ENCODE measurements at regions not wholly inside any gene's neighbourhood (a gene's known extent, or its start where the extent isn't known, plus 50 kb on each side); places are given as distances from the start of the nearest gene placed in this dataset.

- H3K36me3 ChIP-seq (ENCODE audit: control insufficient read depth, insufficient read depth, low read length), result no peaks in the 10 kb centered on the region
- no peaks in the 10 kb centered on the region for H3K4me1 ChIP-seq (ENCODE audit: control insufficient read depth, insufficient read depth, low read length)
- CTCF ChIA-PET, result no interaction called here
- no TSS peak for BruUV-seq (replicated peaks)
- no peak overlapping the region for H3K4me3 ChIP-seq (ENCODE audit: low read depth in 2 of 2, low read length in 2 of 2)
- DNase-seq (ENCODE audit: low read depth, low spot score) (no peak), ATAC-seq (no peak)
- in situ Hi-C loops (cut with HindIII; ENCODE audit: low pct_unique_long_range_greater_than_20kb, low sequenced_read_pairs), result no loop called here
- no peak overlapping the region for H3K27ac ChIP-seq (ENCODE audit: low read length)
- POLR2A ChIA-PET, result no interaction called here
- TF ChIP-seq POLR2AphosphoS5 (IDR thresholded peaks at IDR 0.05; ENCODE audit: low read depth, low read length), result no peak
- TF ChIP-seq REST (IDR thresholded peaks at IDR 0.05; ENCODE audit: insufficient read depth in 1 of 2, low read depth in 2 of 2, low read length in 1 of 2), result no peak
- no peak for TF ChIP-seq TCF7L2 (IDR thresholded peaks at IDR 0.05; ENCODE audit: low read depth, low read length)
- no peak for TF ChIP-seq SIN3A (IDR thresholded peaks at IDR 0.05; ENCODE audit: borderline replicate concordance, insufficient read depth, low read depth, low read length)
- TF ChIP-seq CTCF (IDR thresholded peaks at IDR 0.05), result no peak
- intact Hi-C loops (cut with micrococcal nuclease; ENCODE audit: unreplicated experiment), result no loop called here
- H3K27me3 ChIP-seq (ENCODE audit: control insufficient read depth, insufficient read depth, low read length), result no peaks in the 10 kb centered on the region
- no peaks in the 10 kb centered on the region for H3K9me3 ChIP-seq (ENCODE audit: control insufficient read depth, insufficient read depth, low read depth, low read length)
These were observed 473.4 kb upstream of the PAPPA start for GRCh38 chr9:115680231-115680630.

- H3K27me3 ChIP-seq (ENCODE audit: control insufficient read depth, insufficient read depth, low read length), result no peaks in the 10 kb centered on the region
- intact Hi-C loops (cut with micrococcal nuclease; ENCODE audit: unreplicated experiment), result no loop called here
- no peak for DNase-seq (ENCODE audit: low read depth, low spot score)
These were observed 472.0 kb upstream of the PAPPA start for GRCh38 chr9:115681585-115681984.

More at GRCh38 chr9:115681585-115681984, 472.0 kb upstream of the PAPPA start:
- no peaks in the 10 kb centered on the region for H3K4me1 ChIP-seq (ENCODE audit: control insufficient read depth, insufficient read depth, low read length)
- CTCF ChIA-PET, result no interaction called here
- H3K36me3 ChIP-seq (ENCODE audit: control insufficient read depth, insufficient read depth, low read length), result no peaks in the 10 kb centered on the region
- BruUV-seq (replicated peaks), result no TSS peak
- no peak overlapping the region for H3K27ac ChIP-seq (ENCODE audit: low read length)
- H3K9me3 ChIP-seq (ENCODE audit: control insufficient read depth, insufficient read depth, low read depth, low read length), result no peaks in the 10 kb centered on the region
- POLR2A ChIA-PET, result no interaction called here
- ATAC-seq, result no peak
- no peak overlapping the region for H3K4me3 ChIP-seq (ENCODE audit: low read depth in 2 of 2, low read length in 2 of 2)
- TF ChIP-seq SIN3A (IDR thresholded peaks at IDR 0.05; ENCODE audit: borderline replicate concordance, insufficient read depth, low read depth, low read length) (no peak), POLR2AphosphoS5 (IDR thresholded peaks at IDR 0.05; ENCODE audit: low read depth, low read length) (no peak), TCF7L2 (IDR thresholded peaks at IDR 0.05; ENCODE audit: low read depth, low read length) (no peak), CTCF (IDR thresholded peaks at IDR 0.05) (no peak), REST (IDR thresholded peaks at IDR 0.05; ENCODE audit: insufficient read depth in 1 of 2, low read depth in 2 of 2, low read length in 1 of 2) (no peak)
- in situ Hi-C loops (cut with HindIII; ENCODE audit: low pct_unique_long_range_greater_than_20kb, low sequenced_read_pairs), result no loop called here
